GM19324 (cell line): ENCODE measurements at regions not wholly inside any gene's neighbourhood (a gene's known extent, or its start where the extent isn't known, plus 50 kb on each side); places are given as distances from the start of the nearest gene placed in this dataset.
"Not testable (repeated sequence)": the region's sequence is repeated elsewhere in the genome, so short reads cannot be mapped to it uniquely, and the experiment has no call there.

ENCODE experiments used
- ATAC-seq: cut with Tn5 transposase; IDR thresholded peaks from one replicate; pipeline ENCODE4 v1.9.1; 2021; ENCODE audit warnings: mild to moderate bottlenecking, moderate library complexity; ENCODE audit not compliant: unreplicated experiment, low FRiP score

DNA sequence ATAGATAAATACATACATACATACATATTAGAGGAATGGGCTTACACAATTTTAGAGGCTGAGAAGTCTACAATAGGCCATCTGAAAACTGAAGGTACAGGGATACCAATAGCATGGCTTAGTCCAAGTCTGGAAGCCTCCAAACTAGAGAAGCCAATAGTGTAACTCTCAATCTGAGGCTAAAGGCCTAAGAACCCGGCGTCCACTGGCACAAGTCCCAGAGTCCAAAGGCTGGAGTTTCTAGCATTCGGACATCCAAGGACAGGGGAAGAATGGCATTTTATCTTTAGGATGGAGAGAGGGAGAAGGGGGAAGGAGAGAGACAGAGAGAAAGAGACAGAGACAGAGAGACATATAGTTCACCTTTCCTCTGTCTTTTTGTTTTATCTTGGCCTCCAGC, 63.7 kb upstream of the SYT4 start:
- no peak for ATAC-seq

GRCh38 chr18:43350176-43350575, 72.9 kb upstream of the SYT4 start:
- ATAC-seq: no peak

GRCh38 chr18:43364535-43364934, 87.2 kb upstream of the SYT4 start:
- no peak for ATAC-seq

- no peak for ATAC-seq
Measured at GRCh38 chr18:43367895-43368294, 90.6 kb upstream of the SYT4 start.

DNA sequence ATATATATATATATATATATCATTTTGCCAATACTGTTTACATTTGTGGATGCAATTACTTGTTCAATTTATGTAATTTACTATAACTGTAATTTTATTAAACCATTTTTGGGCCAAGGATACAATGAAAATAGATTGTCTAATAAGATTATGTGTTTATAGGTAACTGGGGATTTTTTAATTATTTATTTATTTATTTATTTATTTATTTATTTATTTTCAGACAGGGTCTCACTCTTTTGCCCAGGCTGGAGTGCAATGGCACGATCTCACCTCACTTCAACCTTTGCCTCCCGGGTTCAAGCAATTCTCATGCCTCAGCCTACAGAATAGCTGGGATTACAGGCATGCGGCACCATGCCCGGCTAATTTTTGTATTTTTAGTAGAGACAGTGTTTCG, 92.0 kb upstream of the SYT4 start:
- ATAC-seq: not testable (repeated sequence)

DNA sequence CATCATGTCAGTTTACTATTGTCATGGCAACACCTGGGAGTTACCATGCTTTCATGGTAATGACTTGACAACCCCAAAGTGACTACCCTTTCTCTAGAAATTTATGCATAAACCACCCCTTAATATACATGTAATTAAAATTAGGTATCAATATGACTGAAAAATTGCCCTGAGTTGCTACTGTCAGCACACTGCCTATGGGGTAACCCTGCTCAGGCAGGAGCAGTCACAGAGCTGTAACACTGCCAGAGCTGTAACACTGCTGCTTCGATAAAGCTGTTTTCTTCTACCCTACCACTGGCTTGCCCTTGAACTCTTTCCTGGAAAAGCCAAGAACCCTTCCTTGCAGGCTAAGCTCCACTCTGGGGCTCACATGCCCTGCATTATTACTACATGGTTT, 95.5 kb upstream of the SYT4 start:
- ATAC-seq: no peak

GRCh38 chr18:43380104-43380672, 102.9 kb upstream of the SYT4 start:
- ATAC-seq: no peak

- no peak for ATAC-seq
Measured at GRCh38 chr18:43382641-43383403, 105.5 kb upstream of the SYT4 start.

DNA sequence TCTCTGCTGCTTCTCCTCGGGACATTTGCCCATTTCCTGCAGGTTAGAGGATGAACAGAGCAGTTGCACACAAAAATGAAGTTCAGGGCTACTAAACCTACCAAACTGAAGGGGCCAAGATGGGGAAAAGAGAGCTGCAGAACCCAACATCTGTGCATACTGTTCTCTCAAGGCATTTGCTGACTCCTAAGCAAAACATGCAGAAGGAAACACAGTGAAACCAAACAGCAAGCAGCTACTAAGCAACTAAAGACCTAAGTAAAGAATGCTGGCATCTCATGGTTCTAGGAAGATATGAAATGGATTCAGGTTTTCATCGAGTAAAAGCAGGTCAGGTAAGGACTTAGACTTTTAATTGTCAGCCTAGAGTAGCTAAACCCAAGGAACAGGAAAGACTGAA, 111.9 kb upstream of the SYT4 start:
- no peak for ATAC-seq

GRCh38 chr18:43392168-43392567, 114.9 kb upstream of the SYT4 start:
- ATAC-seq: no peak

DNA sequence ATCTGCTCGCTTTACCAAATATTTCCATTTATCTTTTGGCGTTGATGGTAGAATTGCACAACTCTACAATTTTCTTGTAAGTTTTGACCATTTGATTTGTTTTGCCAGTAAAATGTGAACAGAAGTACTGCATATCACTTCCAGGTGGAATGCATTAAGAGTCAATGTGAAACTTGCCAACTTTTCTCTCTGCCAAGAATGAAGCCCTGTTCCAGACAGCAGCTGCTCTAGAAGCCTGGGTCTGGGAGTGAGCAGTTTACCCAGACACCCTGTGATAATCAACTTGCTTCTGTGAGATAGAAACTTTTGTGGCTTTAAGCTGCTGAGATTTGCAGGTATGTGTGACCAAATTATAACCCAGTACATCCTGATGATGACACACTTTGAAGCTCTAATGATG, 115.9 kb upstream of the SYT4 start:
- no peak for ATAC-seq

GRCh38 chr18:43396266-43396665, 119.0 kb upstream of the SYT4 start:
- no peak for ATAC-seq

DNA sequence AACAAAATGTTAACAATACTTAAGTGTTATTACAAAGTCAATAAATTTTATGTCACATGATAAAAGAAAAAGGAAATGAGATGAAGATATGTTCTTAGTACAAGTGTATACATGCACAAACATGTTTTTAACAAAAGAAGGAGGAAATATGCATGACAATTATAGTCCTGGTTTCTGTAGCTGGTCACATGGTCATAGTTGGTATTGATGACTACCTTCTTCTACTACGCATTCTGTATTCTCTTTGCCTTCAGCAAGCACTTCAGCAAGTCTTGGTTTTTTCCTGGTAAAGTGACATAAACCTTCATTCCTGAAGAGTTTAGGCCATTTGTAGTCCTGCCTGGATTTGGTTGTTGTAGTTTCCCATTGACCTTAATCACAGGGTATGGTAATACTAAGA, 121.3 kb upstream of the SYT4 start:
- no peak for ATAC-seq

DNA sequence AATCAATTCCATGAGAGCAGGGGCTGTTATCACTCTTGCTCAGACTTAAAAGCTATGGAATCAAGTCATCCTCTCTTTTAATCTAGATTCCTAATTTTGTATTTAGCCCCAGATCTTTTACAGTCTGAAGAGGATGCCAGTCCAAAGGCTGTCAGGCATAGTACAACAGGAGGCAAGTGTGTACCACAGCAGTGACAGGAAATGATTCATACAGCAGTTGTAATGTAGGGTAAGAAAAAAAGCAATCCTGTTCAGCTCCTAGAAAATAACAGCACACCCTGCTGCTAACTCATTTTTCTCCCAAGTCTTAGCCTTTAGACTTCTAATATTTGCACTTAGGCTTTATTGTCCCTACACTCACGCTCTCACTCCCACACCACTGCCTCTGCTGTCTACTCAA, 127.8 kb upstream of the SYT4 start:
- ATAC-seq: no peak

GRCh38 chr18:43414006-43414405, 136.7 kb upstream of the SYT4 start:
- no peak for ATAC-seq

GRCh38 chr18:43420091-43420490, 142.8 kb upstream of the SYT4 start:
- no peak for ATAC-seq

- ATAC-seq: no peak
Measured at GRCh38 chr18:43420950-43421349, 143.7 kb upstream of the SYT4 start.

DNA sequence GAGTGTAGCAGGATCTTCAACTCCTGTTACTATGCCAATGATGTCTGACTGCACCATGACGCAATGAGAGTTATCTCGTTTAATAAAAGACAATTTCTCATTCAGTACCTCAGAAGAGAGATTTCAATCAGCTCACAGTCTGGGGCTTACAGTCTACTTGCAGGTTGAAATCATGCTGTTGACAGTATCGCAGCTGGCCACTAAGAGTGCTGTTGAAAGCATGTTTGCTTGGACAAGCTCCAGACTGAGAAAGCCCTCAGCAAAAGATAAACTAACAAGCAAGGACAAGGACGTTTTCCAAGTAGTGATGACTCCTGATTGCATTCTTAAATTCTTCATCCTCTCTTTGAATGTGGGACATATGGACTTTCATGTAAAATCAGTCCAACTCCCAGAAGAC, 145.2 kb upstream of the SYT4 start:
- ATAC-seq: no peak

DNA sequence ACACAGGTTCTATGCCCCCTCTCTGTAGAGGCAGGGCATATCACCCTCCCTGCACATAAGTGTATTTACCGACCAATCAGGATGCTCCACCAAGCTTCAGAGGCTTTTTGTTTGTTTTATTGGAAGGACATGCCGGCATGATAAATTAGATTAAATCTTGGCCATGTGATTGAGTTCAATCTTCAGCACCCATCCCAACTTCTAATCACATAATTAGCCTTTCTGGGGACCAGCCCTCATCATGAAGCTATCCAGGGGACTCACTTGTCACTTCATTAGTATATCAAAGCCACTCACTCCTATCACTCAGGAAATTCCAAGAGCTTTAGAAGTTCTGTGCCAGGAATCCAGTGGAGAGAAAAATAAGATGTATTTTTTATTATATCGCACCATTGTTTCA, 158.6 kb upstream of the SYT4 start:
- ATAC-seq: no peak

GRCh38 chr18:43442131-43442530, 164.8 kb upstream of the SYT4 start:
- ATAC-seq: no peak

DNA sequence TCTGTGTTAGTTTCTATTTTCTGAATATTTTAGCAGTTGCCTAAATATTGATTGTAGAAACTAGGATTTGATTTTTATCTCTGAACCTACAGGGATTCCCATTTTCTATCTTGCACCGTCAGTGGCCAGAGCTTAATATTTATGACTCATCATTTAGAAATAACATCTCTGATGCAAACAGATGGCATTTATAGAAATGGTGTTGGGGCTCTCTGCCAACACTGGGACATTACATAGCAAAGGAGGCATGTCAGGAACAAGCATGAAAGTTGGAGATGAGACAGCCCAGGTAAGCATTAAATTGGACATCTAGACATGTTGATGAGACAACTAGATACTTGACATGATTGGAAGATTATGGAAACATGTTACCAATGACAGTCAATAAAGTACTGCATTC, 165.3 kb upstream of the SYT4 start:
- no peak for ATAC-seq

DNA sequence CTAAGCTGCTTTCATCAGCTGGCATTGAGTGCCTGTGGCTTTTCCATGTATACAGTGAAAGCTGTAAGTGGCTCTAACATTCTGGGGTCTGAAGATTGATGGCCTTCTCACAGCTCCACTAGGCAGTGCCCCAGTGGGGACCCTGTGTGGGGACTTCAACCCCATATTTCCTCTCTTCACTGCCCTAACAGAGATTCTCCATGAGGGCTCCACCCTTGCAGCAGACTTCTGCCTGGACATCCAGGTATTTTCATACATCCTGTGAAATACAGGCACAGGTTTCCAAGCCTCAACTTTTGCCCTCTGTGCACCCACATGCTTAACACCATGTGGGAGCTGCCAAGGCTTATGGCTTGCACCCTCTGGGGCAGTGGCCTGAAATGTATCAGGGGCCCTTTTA, 188.2 kb upstream of the SYT4 start:
- no peak for ATAC-seq

DNA sequence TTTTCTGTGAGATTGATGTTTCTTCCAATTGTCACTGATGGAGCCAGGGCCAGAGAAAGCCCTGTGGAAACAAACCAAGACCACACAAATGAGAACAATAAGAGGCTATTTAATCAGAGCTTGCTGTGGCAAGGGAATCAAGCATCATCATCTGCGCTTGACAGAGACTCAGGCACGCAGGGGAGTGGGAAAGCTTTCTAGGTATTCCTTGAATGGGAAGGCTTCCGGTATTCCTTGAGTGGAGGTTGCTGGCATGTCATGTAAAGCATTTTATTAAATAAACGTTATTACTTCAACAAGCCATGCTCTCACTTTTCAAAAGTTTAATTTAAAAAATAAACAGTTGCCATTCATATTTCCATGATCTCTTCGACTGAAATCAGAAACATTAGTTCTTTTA, 194.6 kb upstream of the SYT4 start:
- no peak for ATAC-seq
